GM12878 (cell line): ENCODE measurements at regions not wholly inside any gene's neighbourhood (a gene's known extent, or its start where the extent isn't known, plus 50 kb on each side); places are given as distances from the start of the nearest gene placed in this dataset.
"Not testable (repeated sequence)": the region's sequence is repeated elsewhere in the genome, so short reads cannot be mapped to it uniquely, and the experiment has no call there.

Source experiments
- ATAC-seq: fragments of 200-7000 bp; cut with Tn5 transposase; 3 replicates; pipeline ENCODE4 v1.9.1; 2020; ENCODE audit warnings: mild to moderate bottlenecking, moderate library complexity
- BruUV-seq: library from RNA; stranded (reverse); fragments of 400-500 nt; replicated peaks from 2 replicates; lab custom pipeline; 2021; lab: Mats Ljungman, UMichigan
- CTCF ChIA-PET: fragments of 300-600 bp; sonication (Branson Sonifier 250); formaldehyde crosslinking; extraction: SDS; loops from one replicate; lab custom pipeline; 2021; ENCODE audit warnings: inconsistent platforms; lab: Yijun Ruan, JAX
- POLR2A ChIA-PET: fragments of 350-600 bp; formaldehyde crosslinking; extraction: SDS; loops from one replicate; lab custom pipeline; 2021; ENCODE audit warnings: inconsistent platforms; lab: Charles Lee
- RAD21 ChIA-PET: fragments of 300-600 bp; sonication (Branson Sonifier 250); formaldehyde crosslinking; loops from one replicate; lab custom pipeline; 2023; ENCODE audit warnings: antibody characterized with exemption; ENCODE audit not compliant: unreplicated experiment; lab: Charles Lee
- SMC1A ChIA-PET: fragments of 300-600 bp; sonication (Branson Sonifier 250); formaldehyde crosslinking; loops from one replicate; lab custom pipeline; 2023; ENCODE audit not compliant: unreplicated experiment, uncharacterized antibody; lab: Charles Lee
- DNase-seq: peaks from one replicate; pipeline ENCODE4 v3.0.0-alpha.2; 2011; ENCODE audit warnings: low read depth, low spot score
- FAIRE-seq: peaks from 3 replicates; lab custom pipeline; 2011; peaks lifted over from hg19 to GRCh38; lab: Jason Lieb, UNC
- H2AFZ ChIP-seq: 2 replicates; pipeline ENCODE4 v1.6.0; 2011; ENCODE audit warnings: low read depth, low read length, control low read depth; ENCODE audit not compliant: control insufficient read depth
- H3K27ac ChIP-seq: 2 replicates; pipeline ENCODE4 v1.5.1; 2011; ENCODE audit warnings: control low read depth; ENCODE audit not compliant: control insufficient read depth, insufficient read depth
- H3K27me3 ChIP-seq, 2 experiments: replicated peaks in 1 of 2; 2 replicates each; pipeline versions ENCODE4 v1.6.0 to v1.6.1; 2011; ENCODE audit warnings: low read length in 1 of 2; ENCODE audit not compliant: control insufficient read depth in 2 of 2, insufficient read depth in 2 of 2
- H3K36me3 ChIP-seq, 2 experiments: 2 replicates each; pipeline ENCODE4 v1.5.1; 2011; ENCODE audit warnings: low read length in 1 of 2; ENCODE audit not compliant: control insufficient read depth in 2 of 2, insufficient read depth in 2 of 2
- H3K4me1 ChIP-seq: 2 replicates; pipeline ENCODE4 v1.6.1; 2011; ENCODE audit warnings: mild to moderate bottlenecking, low read length, moderate library complexity, mixed read lengths; ENCODE audit not compliant: control insufficient read depth, insufficient read depth
- H3K4me2 ChIP-seq: 2 replicates; pipeline ENCODE4 v1.6.0; 2011; ENCODE audit warnings: control low read depth; ENCODE audit not compliant: control insufficient read depth, insufficient read depth
- H3K4me3 ChIP-seq: fragments of 200-600 bp; sonication (generic); 2 replicates; pipeline ENCODE4 v1.5.1; 2016
- H3K79me2 ChIP-seq: 2 replicates; pipeline ENCODE4 v1.6.0; 2011; ENCODE audit warnings: low read length; ENCODE audit not compliant: control insufficient read depth, insufficient read depth
- H3K9ac ChIP-seq: 2 replicates; pipeline ENCODE4 v1.8.0; 2011; ENCODE audit warnings: low read length, control low read depth, mixed read lengths; ENCODE audit not compliant: control insufficient read depth, insufficient read depth
- H3K9me3 ChIP-seq: replicated peaks from 3 replicates; pipeline ENCODE4 v1.5.1; 2011; ENCODE audit warnings: mild to moderate bottlenecking, low read length; ENCODE audit not compliant: control insufficient read depth, insufficient read depth
- H4K20me1 ChIP-seq: 2 replicates; pipeline ENCODE4 v1.6.0; 2011; ENCODE audit not compliant: control insufficient read depth, insufficient read depth
- ATF7 ChIP-seq: fragments of 450-650 bp; IDR thresholded peaks from 2 replicates; pipeline ENCODE4 v1.6.1; 2016; ENCODE audit warnings: low read depth, mild to moderate bottlenecking
- BACH1 ChIP-seq: fragments of 450-650 bp; IDR thresholded peaks from 2 replicates; pipeline ENCODE4 v1.6.1; 2017; ENCODE audit warnings: mild to moderate bottlenecking, borderline replicate concordance
- BCL11A ChIP-seq: IDR thresholded peaks from 2 replicates; pipeline ENCODE4 v1.6.1; 2011; ENCODE audit warnings: low read depth, low read length
- EED ChIP-seq: sonication (generic); IDR thresholded peaks from 2 replicates; pipeline ENCODE4 v1.6.1; 2016; ENCODE audit warnings: antibody characterized with exemption, low read depth
- EGR1 ChIP-seq, 2 experiments: IDR thresholded peaks; 1 replicate in 1 of 2; 2 replicates in 1 of 2; pipeline ENCODE4 v1.6.1; 2011 to 2012; ENCODE audit warnings: low read depth in 2 of 2, low read length in 2 of 2, borderline replicate concordance in 1 of 2, mild to moderate bottlenecking in 1 of 2, moderate library complexity in 1 of 2
- GATAD2B ChIP-seq: fragments of 450-650 bp; conservative IDR thresholded peaks from 2 replicates; pipeline ENCODE4 v1.6.1; 2017; ENCODE audit warnings: low read depth, mild to moderate bottlenecking, moderate library complexity
- KDM1A ChIP-seq: fragments of 200-600 bp; sonication (generic); IDR thresholded peaks from 2 replicates; pipeline ENCODE4 v1.6.1; 2016; ENCODE audit warnings: borderline replicate concordance
- NFYB ChIP-seq: IDR thresholded peaks from 2 replicates; pipeline ENCODE4 v1.6.1; 2011; ENCODE audit warnings: low read depth, mild to moderate bottlenecking, low read length, improper control_type of control experiment, moderate library complexity; ENCODE audit not compliant: insufficient read depth
- PML ChIP-seq: IDR thresholded peaks from 2 replicates; pipeline ENCODE4 v1.6.1; 2012; ENCODE audit warnings: low read length, inconsistent platforms
- STAT1 ChIP-seq: fragments of 450-650 bp; conservative IDR thresholded peaks from 2 replicates; pipeline ENCODE4 v1.6.1; 2014; ENCODE audit warnings: antibody characterized with exemption, mild to moderate bottlenecking
- SUPT20H ChIP-seq: IDR thresholded peaks from 2 replicates; pipeline ENCODE4 v1.6.1; 2011; ENCODE audit warnings: low read depth, mild to moderate bottlenecking, low read length, moderate library complexity, borderline replicate concordance; ENCODE audit not compliant: control insufficient read depth
- SUZ12 ChIP-seq: fragments of 200-600 bp; sonication (generic); IDR thresholded peaks from one replicate; pipeline ENCODE4 v1.6.1; 2018; ENCODE audit warnings: antibody characterized with exemption, mild to moderate bottlenecking; ENCODE audit not compliant: unreplicated experiment
- ZNF24 ChIP-seq: fragments of 450-650 bp; IDR thresholded peaks from 2 replicates; pipeline ENCODE4 v1.6.1; 2017; ENCODE audit warnings: antibody characterized with exemption, mild to moderate bottlenecking
- WGBS: methylation state at CpG from one replicate; pipeline ENCODE4 v1.1.6; 2016; ENCODE audit warnings: low lambda C conversion rate; ENCODE audit not compliant: insufficient replicate concordance, insufficient coverage; ENCODE audit errors: missing lambda C conversion rate; 5-methylcytosine and 5-hydroxymethylcytosine counted together
- in situ Hi-C: fragments of 300-500 bp; cut with MboI; formaldehyde crosslinking; loops from 9 replicates; pipeline ENCODE4 v1.14.3; 2018; ENCODE audit warnings: mixed read lengths
- intact Hi-C: fragments of 100-400 bp; cut with micrococcal nuclease; formaldehyde crosslinking; loops from one replicate; pipeline ENCODE4 v1.14.2; 2022; ENCODE audit not compliant: unreplicated experiment
- TF ChIP-seq, protein P1 (sequence below): IDR thresholded peaks from 2 replicates; pipeline ENCODE4 v1.6.1; 2012; ENCODE audit warnings: low read depth, low read length, improper control_type of control experiment
- TF ChIP-seq, protein P2 (sequence below): fragments of 450-650 bp; IDR thresholded peaks from 2 replicates; pipeline ENCODE4 v1.6.1; 2017; ENCODE audit warnings: mild to moderate bottlenecking

DNA sequence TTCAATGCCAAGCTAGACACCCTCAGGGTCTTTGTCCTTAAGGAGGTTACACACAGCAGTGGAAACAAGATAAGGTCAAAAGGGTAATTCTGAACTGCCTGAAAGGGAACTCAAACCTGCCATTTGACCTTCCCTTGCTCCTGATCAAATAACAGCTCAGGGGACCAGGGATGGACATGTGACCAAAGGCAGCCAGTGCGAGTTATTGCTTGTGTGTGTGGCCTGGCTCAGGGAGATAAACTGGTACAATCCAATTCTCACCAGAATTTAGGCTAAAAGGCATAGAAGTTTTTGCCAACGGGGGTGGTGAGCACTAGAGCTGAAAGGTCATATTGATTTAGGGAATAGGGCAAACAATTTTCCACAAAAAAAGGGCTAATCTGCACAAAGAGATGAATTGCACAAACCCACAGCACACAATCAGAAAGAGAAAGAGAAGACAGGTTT lies 349.9 kb upstream of the AUTS2 start:
- in situ Hi-C loops, H2AFZ ChIP-seq, H3K4me3 ChIP-seq, H3K27ac ChIP-seq, H3K27me3 ChIP-seq, H3K36me3 ChIP-seq, POLR2A ChIA-PET, H3K79me2 ChIP-seq, ATAC-seq, H4K20me1 ChIP-seq, RAD21 ChIA-PET, SMC1A ChIA-PET, FAIRE-seq, H3K4me2 ChIP-seq, H3K9me3 ChIP-seq, H3K4me1 ChIP-seq, DNase-seq, H3K9ac ChIP-seq, BruUV-seq: not testable (repeated sequence)
- WGBS: 0% methylated on average over 2 of the region's 2 CpGs
- intact Hi-C loops: loop anchor here (10.0 kb wide), 1 partner anchor 56 kb away; no protein-coding TSS in a partner anchor
- CTCF ChIA-PET: interaction anchor here (0.8 kb wide), 1 partner anchor 112 kb away, joined by 3 read pairs; no protein-coding TSS in a partner anchor

DNA sequence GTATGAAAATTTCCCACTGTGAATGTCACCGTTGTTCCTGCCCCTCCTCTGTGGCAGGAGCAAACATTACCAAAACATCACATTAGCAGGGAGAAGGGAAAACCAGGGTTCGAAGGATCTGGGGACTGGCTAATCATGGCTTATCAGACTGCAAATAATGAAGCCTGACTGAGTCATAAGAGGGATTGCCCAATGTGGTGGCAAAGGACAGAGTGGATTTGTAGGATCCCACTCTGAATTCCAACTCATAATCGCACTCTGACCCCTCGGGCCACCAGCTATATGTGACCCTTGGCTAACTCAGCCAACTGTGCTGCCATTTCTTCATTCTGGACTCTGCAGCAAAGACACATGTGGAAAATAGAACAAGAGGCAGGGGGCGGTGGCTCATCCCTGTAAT lies 347.3 kb upstream of the AUTS2 start:
- no peak for DNase-seq
- no peaks in the 10 kb centered on the region for H4K20me1 ChIP-seq
- no peaks in the 10 kb centered on the region for H3K4me1 ChIP-seq
- SMC1A ChIA-PET: no interaction called here
- CTCF ChIA-PET: interaction anchor here (0.6 kb wide), 1 partner anchor 1202 kb away, joined by 3 read pairs; no protein-coding TSS in a partner anchor
- H3K79me2 ChIP-seq: no peaks in the 10 kb centered on the region
- FAIRE-seq: no peak
- intact Hi-C loops (no loop called here), in situ Hi-C loops (no loop called here)
- H3K9ac ChIP-seq: no peak overlapping the region
- BruUV-seq: no TSS peak
- no peaks in the 10 kb centered on the region for H3K36me3 ChIP-seq
- no peaks in the 10 kb centered on the region; the same call in 2 of the 3 replicates for H3K9me3 ChIP-seq
- no peak overlapping the region for H2AFZ ChIP-seq
- no peaks in the 10 kb centered on the region for H3K27me3 ChIP-seq
- POLR2A ChIA-PET: no interaction called here
- no peak overlapping the region for H3K27ac ChIP-seq
- no peak overlapping the region for H3K4me3 ChIP-seq
- no peak overlapping the region for H3K4me2 ChIP-seq
- ATAC-seq: no peak
- 12% methylated on average over 5 of the region's 5 CpGs for WGBS
- RAD21 ChIA-PET: no interaction called here
- TF ChIP-seq STAT1: no peak
- TF ChIP-seq EGR1 (IDR thresholded peaks at IDR 0.05; ENCODE audit: borderline replicate concordance in 1 of 2, low read depth in 2 of 2, low read length in 2 of 2): no peak
- TF ChIP-seq ZNF24: no peak
- no peak for TF ChIP-seq ATF7
- TF ChIP-seq BACH1: no peak
- TF ChIP-seq, protein P1, sequence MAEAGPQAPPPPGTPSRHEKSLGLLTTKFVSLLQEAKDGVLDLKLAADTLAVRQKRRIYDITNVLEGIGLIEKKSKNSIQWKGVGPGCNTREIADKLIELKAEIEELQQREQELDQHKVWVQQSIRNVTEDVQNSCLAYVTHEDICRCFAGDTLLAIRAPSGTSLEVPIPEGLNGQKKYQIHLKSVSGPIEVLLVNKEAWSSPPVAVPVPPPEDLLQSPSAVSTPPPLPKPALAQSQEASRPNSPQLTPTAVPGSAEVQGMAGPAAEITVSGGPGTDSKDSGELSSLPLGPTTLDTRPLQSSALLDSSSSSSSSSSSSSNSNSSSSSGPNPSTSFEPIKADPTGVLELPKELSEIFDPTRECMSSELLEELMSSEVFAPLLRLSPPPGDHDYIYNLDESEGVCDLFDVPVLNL: no peak
- no peak for TF ChIP-seq GATAD2B
- no peak for TF ChIP-seq BCL11A
- TF ChIP-seq SUPT20H: no peak
- no peak for TF ChIP-seq EED
- TF ChIP-seq KDM1A: no peak
- TF ChIP-seq, protein P2, sequence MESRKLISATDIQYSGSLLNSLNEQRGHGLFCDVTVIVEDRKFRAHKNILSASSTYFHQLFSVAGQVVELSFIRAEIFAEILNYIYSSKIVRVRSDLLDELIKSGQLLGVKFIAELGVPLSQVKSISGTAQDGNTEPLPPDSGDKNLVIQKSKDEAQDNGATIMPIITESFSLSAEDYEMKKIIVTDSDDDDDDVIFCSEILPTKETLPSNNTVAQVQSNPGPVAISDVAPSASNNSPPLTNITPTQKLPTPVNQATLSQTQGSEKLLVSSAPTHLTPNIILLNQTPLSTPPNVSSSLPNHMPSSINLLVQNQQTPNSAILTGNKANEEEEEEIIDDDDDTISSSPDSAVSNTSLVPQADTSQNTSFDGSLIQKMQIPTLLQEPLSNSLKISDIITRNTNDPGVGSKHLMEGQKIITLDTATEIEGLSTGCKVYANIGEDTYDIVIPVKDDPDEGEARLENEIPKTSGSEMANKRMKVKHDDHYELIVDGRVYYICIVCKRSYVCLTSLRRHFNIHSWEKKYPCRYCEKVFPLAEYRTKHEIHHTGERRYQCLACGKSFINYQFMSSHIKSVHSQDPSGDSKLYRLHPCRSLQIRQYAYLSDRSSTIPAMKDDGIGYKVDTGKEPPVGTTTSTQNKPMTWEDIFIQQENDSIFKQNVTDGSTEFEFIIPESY: no peak
- no peak for TF ChIP-seq PML
- no peak for TF ChIP-seq SUZ12
- TF ChIP-seq NFYB: no peak
